ENCODE measurements at regions not wholly inside any gene's neighbourhood (a gene's known extent, or its start where the extent isn't known, plus 50 kb on each side); places are given as distances from the start of the nearest gene placed in this dataset.

DNA sequence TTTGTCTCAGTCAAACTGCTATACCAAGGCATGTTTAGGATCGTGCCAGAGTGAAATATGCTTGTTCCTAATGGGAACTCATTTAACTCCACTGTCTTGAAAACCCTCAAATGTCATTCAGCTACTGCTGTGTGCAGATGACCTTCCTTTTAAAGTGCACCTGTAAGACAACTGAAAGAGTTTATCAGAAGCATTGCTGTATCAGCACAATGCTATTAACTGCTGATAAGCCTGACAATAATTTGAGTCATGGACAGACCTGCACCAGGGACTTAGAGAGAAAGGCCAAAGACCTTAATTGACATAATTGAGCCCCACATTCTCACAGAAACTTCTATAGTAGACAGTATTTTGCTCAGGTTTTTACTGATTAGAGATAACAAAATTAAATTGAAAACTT, 557.9 kb downstream of the DIPK2A start:
- TF ChIP-seq, protein P1, sequence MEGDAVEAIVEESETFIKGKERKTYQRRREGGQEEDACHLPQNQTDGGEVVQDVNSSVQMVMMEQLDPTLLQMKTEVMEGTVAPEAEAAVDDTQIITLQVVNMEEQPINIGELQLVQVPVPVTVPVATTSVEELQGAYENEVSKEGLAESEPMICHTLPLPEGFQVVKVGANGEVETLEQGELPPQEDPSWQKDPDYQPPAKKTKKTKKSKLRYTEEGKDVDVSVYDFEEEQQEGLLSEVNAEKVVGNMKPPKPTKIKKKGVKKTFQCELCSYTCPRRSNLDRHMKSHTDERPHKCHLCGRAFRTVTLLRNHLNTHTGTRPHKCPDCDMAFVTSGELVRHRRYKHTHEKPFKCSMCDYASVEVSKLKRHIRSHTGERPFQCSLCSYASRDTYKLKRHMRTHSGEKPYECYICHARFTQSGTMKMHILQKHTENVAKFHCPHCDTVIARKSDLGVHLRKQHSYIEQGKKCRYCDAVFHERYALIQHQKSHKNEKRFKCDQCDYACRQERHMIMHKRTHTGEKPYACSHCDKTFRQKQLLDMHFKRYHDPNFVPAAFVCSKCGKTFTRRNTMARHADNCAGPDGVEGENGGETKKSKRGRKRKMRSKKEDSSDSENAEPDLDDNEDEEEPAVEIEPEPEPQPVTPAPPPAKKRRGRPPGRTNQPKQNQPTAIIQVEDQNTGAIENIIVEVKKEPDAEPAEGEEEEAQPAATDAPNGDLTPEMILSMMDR (IDR thresholded peaks at IDR 0.05), result no peak
- no peak for TF ChIP-seq ZFX (IDR thresholded peaks at IDR 0.05; ENCODE audit: borderline replicate concordance)

Measured in 22Rv1 (cell line).